Stimulated activated CD4-positive, alpha-beta T cell treated with anti-CD3 and anti-CD28 coated beads, Interleukin-1b, Interleukin-23, amount 100 ng/mL, for 1 hour (primary cell): ENCODE measurements at regions not wholly inside any gene's neighbourhood (a gene's known extent, or its start where the extent isn't known, plus 50 kb on each side); places are given as distances from the start of the nearest gene placed in this dataset.

ENCODE experiments used
- DNase-seq, 2 donors: peaks; one replicate each; pipeline ENCODE4 v3.0.0-alpha.2; 2020; ENCODE audit warnings: low read depth in 2 of 2

GRCh38 chr16:74034862-74035261 lies 261.8 kb upstream of the PSMD7 start:
- DNase-seq: no peak

GRCh38 chr16:74034200-74034599 lies 262.4 kb upstream of the PSMD7 start:
- no peak for DNase-seq

GRCh38 chr16:74033441-74033995 lies 263.1 kb upstream of the PSMD7 start:
- DNase-seq: no peak

GRCh38 chr16:74031551-74031950 lies 265.1 kb upstream of the PSMD7 start:
- DNase-seq: no peak

- DNase-seq: no peak
These were observed 266.5 kb upstream of the PSMD7 start for GRCh38 chr16:74030000-74030706.

GRCh38 chr16:74029115-74029792 lies 267.4 kb upstream of the PSMD7 start:
- DNase-seq: no peak

GRCh38 chr16:74026373-74027281 lies 270.0 kb upstream of the PSMD7 start:
- no peak for DNase-seq

- DNase-seq: no peak
These were observed 271.7 kb upstream of the PSMD7 start for GRCh38 chr16:74024953-74025352.

- DNase-seq: no peak
These were observed 276.4 kb upstream of the PSMD7 start for GRCh38 chr16:74020095-74020670.

- DNase-seq: no peak
These were observed 277.0 kb upstream of the PSMD7 start for GRCh38 chr16:74019612-74020011.

- DNase-seq: no peak
These were observed 280.7 kb upstream of the PSMD7 start for GRCh38 chr16:74015953-74016352.

GRCh38 chr16:73998707-73999106 lies 297.9 kb upstream of the PSMD7 start:
- no peak for DNase-seq

GRCh38 chr16:73997971-73998370 lies 298.6 kb upstream of the PSMD7 start:
- DNase-seq: no peak

- no peak for DNase-seq
These were observed 299.3 kb upstream of the PSMD7 start for GRCh38 chr16:73997340-73997711.

- DNase-seq: no peak
These were observed 299.8 kb upstream of the PSMD7 start for GRCh38 chr16:73996624-73997339.

GRCh38 chr16:73993878-73994277 lies 302.7 kb upstream of the PSMD7 start:
- DNase-seq: no peak

- DNase-seq: no peak
These were observed 318.2 kb upstream of the PSMD7 start for GRCh38 chr16:73978407-73978784.

- DNase-seq: no peak
These were observed 320.0 kb upstream of the PSMD7 start for GRCh38 chr16:73976644-73977043.

GRCh38 chr16:73973174-73973573 lies 323.4 kb upstream of the PSMD7 start:
- no peak for DNase-seq

GRCh38 chr16:73966851-73967250 lies 329.8 kb upstream of the PSMD7 start:
- DNase-seq: no peak

- DNase-seq: no peak
These were observed 331.0 kb upstream of the PSMD7 start for GRCh38 chr16:73965591-73965990.
